ENCODE measurements at regions not wholly inside any gene's neighbourhood (a gene's known extent, or its start where the extent isn't known, plus 50 kb on each side); places are given as distances from the start of the nearest gene placed in this dataset.

- no peak for TF ChIP-seq EZH2 (IDR thresholded peaks at IDR 0.05; ENCODE audit: borderline replicate concordance, low read depth, low read length, severe bottlenecking)
- TF ChIP-seq JUN (IDR thresholded peaks at IDR 0.05; ENCODE audit: borderline replicate concordance, insufficient read depth, insufficient read length, low read depth): no peak
- no peak for TF ChIP-seq CTCF (IDR thresholded peaks at IDR 0.05; ENCODE audit: extremely low read depth in 1 of 2, insufficient read depth in 1 of 2, low read depth in 1 of 2, low read length in 2 of 2)
- TF ChIP-seq POLR2AphosphoS5 (IDR thresholded peaks at IDR 0.05; ENCODE audit: insufficient read depth, low read depth, low read length): no peak
Measured at GRCh38 chr12:127300753-127301152, 966.2 kb upstream of the TMEM132C start.

Data from endothelial cell of umbilical vein (primary cell).